ENCODE measurements at regions not wholly inside any gene's neighbourhood (a gene's known extent, or its start where the extent isn't known, plus 50 kb on each side); places are given as distances from the start of the nearest gene placed in this dataset.

DNA sequence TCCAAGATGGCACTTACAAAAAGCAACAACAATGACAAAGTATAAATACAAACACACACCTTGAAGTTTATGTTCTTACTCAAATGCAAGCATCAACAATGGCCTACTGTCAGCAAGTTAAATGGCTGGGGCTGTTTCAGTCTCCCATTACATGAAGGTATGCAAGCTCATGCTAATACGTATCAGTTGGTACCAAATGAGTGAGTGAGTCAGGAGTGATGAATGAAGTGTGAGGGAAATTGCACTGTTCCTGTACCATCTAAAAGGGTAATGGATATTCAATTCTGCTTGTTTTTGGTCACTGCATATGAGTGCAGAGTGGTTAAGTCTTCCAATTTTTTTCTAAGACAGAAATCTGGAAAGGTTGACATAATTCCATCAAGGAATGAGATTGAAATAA is 964.9 kb downstream of the MAT2B start:
- TF ChIP-seq, protein P1, sequence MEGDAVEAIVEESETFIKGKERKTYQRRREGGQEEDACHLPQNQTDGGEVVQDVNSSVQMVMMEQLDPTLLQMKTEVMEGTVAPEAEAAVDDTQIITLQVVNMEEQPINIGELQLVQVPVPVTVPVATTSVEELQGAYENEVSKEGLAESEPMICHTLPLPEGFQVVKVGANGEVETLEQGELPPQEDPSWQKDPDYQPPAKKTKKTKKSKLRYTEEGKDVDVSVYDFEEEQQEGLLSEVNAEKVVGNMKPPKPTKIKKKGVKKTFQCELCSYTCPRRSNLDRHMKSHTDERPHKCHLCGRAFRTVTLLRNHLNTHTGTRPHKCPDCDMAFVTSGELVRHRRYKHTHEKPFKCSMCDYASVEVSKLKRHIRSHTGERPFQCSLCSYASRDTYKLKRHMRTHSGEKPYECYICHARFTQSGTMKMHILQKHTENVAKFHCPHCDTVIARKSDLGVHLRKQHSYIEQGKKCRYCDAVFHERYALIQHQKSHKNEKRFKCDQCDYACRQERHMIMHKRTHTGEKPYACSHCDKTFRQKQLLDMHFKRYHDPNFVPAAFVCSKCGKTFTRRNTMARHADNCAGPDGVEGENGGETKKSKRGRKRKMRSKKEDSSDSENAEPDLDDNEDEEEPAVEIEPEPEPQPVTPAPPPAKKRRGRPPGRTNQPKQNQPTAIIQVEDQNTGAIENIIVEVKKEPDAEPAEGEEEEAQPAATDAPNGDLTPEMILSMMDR (IDR thresholded peaks at IDR 0.05; ENCODE audit: extremely low read depth, low read depth, low read length) = no peak
- Histone ChIP-seq H3K4me2 (ENCODE audit: insufficient read depth, low read length) (no peak overlapping the region), H3K4me1 (ENCODE audit: insufficient read depth, low read length) (no peaks in the 10 kb centered on the region), H3K79me2 (ENCODE audit: insufficient read depth, low read length) (no peaks in the 10 kb centered on the region), H3K4me3 (ENCODE audit: insufficient read depth, low read length) (no peak overlapping the region), H2AFZ (ENCODE audit: low read length) (no peak overlapping the region), H4K20me1 (ENCODE audit: insufficient read depth, low read length) (no peaks in the 10 kb centered on the region), H3K27me3 (ENCODE audit: insufficient read depth, low read length) (no peaks in the 10 kb centered on the region), H3K27ac (ENCODE audit: low read depth, low read length) (no peak overlapping the region), H3K36me3 (ENCODE audit: insufficient read depth, low read length) (no peaks in the 10 kb centered on the region), H3K9me3 (ENCODE audit: low read depth, low read length) (no peaks in the 10 kb centered on the region)
- peak; percentile 15 for DNase-seq (ENCODE audit: insufficient read length, low spot score, missing footprints)

DNA sequence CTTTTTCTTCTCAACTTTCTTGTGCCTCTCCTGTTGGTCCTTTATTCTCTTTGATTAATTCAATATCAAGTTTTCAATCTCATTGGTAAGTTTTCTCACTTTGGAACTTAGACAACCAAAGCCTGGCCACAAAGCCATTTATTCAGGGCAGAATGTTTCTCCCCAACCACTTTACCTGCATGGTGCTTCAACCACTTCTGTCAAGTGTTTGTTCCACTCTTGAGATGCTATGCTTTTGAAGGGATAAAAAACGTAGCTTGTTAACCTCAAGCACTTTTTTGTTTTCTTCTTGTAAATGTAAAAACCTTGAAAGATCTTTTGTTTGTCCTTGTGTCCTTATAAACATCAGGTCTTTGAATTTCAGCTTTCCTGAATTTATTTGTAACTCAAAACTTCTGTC is 966.7 kb downstream of the MAT2B start:
- Histone ChIP-seq H3K27me3 (ENCODE audit: insufficient read depth, low read length) (no peaks in the 10 kb centered on the region), H3K4me3 (ENCODE audit: insufficient read depth, low read length) (no peak overlapping the region), H2AFZ (ENCODE audit: low read length) (no peak overlapping the region), H3K79me2 (ENCODE audit: insufficient read depth, low read length) (no peaks in the 10 kb centered on the region), H3K27ac (ENCODE audit: low read depth, low read length) (no peak overlapping the region), H4K20me1 (ENCODE audit: insufficient read depth, low read length) (no peaks in the 10 kb centered on the region), H3K9me3 (ENCODE audit: low read depth, low read length) (no peaks in the 10 kb centered on the region), H3K36me3 (ENCODE audit: insufficient read depth, low read length) (no peaks in the 10 kb centered on the region), H3K4me2 (ENCODE audit: insufficient read depth, low read length) (no peak overlapping the region), H3K4me1 (ENCODE audit: insufficient read depth, low read length) (no peaks in the 10 kb centered on the region)
- TF ChIP-seq, protein P1 (IDR thresholded peaks at IDR 0.05; ENCODE audit: extremely low read depth, low read depth, low read length) = no peak
- DNase-seq (ENCODE audit: insufficient read length, low spot score, missing footprints) = no peak

DNA sequence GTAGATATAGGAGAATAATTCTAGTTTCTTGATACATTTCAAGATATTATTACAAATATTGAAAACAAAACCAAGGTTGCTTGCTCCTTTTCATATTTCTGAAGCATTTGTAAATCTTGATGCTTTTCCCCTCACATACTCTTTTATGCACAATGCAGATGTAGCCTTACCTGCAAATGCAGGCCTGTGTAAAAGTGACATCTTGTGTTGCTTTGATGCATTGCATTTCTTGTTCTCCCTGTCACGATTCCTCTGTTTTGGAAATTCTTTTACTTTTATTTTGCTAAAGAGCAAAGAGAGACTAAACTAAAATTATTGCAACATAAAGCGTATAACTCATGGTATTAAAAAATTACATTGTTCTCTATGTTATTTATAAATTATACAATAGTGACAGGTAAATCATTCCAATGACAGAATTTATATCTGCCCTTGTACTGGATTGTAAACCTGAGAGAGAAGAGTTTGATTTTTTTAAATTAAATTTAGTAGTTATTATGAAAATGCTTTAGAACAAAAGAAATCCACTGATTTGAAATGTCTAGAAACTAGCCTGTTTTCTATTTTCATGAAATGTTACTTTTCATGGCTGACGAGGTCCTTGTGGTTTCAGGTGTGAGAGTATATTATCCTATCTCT is 970.0 kb downstream of the MAT2B start:
- no peak overlapping the region for H3K4me2 ChIP-seq (ENCODE audit: insufficient read depth, low read length)
- no peaks in the 10 kb centered on the region for H4K20me1 ChIP-seq (ENCODE audit: insufficient read depth, low read length)
- H3K36me3 ChIP-seq (ENCODE audit: insufficient read depth, low read length) = no peaks in the 10 kb centered on the region
- H3K9me3 ChIP-seq (ENCODE audit: low read depth, low read length) = no peaks in the 10 kb centered on the region
- no peak overlapping the region for H3K27ac ChIP-seq (ENCODE audit: low read depth, low read length)
- TF ChIP-seq, protein P1 (IDR thresholded peaks at IDR 0.05; ENCODE audit: extremely low read depth, low read depth, low read length) = peak; percentile 67
- H3K4me3 ChIP-seq (ENCODE audit: insufficient read depth, low read length) = no peak overlapping the region
- H3K79me2 ChIP-seq (ENCODE audit: insufficient read depth, low read length) = no peaks in the 10 kb centered on the region
- H3K27me3 ChIP-seq (ENCODE audit: insufficient read depth, low read length) = no peaks in the 10 kb centered on the region
- no peak overlapping the region for H2AFZ ChIP-seq (ENCODE audit: low read length)
- no peaks in the 10 kb centered on the region for H3K4me1 ChIP-seq (ENCODE audit: insufficient read depth, low read length)
- peak; percentile 44 for DNase-seq (ENCODE audit: insufficient read length, low spot score, missing footprints)

DNA sequence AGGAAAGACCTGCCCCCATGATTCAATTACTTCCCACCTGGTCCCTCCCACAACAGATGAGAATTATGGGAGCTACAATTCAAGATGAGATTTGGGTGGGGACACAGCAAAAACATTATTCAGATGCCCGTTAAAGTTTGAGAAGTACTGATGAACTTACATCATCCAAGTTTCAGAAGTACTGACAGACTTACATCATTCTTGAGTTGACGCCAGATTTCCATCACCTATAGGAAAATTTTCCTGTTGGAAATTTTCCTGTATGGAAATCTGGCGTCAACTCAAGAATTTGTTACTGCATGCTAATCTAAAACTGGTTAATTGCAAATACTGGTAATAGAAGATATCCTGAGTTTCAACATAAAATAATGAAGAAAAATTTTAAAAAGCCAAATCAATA is 975.9 kb downstream of the MAT2B start:
- TF ChIP-seq, protein P1 (IDR thresholded peaks at IDR 0.05; ENCODE audit: extremely low read depth, low read depth, low read length) = no peak
- Histone ChIP-seq H4K20me1 (ENCODE audit: insufficient read depth, low read length) (no peaks in the 10 kb centered on the region), H2AFZ (ENCODE audit: low read length) (no peak overlapping the region), H3K27me3 (ENCODE audit: insufficient read depth, low read length) (no peaks in the 10 kb centered on the region), H3K27ac (ENCODE audit: low read depth, low read length) (no peak overlapping the region), H3K9me3 (ENCODE audit: low read depth, low read length) (no peaks in the 10 kb centered on the region), H3K79me2 (ENCODE audit: insufficient read depth, low read length) (no peaks in the 10 kb centered on the region), H3K4me3 (ENCODE audit: insufficient read depth, low read length) (no peak overlapping the region), H3K4me2 (ENCODE audit: insufficient read depth, low read length) (no peak overlapping the region), H3K4me1 (ENCODE audit: insufficient read depth, low read length) (no peaks in the 10 kb centered on the region), H3K36me3 (ENCODE audit: insufficient read depth, low read length) (no peaks in the 10 kb centered on the region)
- no peak for DNase-seq (ENCODE audit: insufficient read length, low spot score, missing footprints)
